ENCODE measurements at regions not wholly inside any gene's neighbourhood (a gene's known extent, or its start where the extent isn't known, plus 50 kb on each side); places are given as distances from the start of the nearest gene placed in this dataset.

- Histone ChIP-seq H3K9ac (ENCODE audit: low read length) (no peak overlapping the region), H3K4me3 (ENCODE audit: low read depth, low read length, poor library complexity, severe bottlenecking) (no peak overlapping the region), H3K27ac (ENCODE audit: low read depth, low read length, poor library complexity, severe bottlenecking) (no peak overlapping the region), H3K4me2 (ENCODE audit: low read length) (no peak overlapping the region), H3K27me3 (ENCODE audit: insufficient read depth, low read length) (no peaks in the 10 kb centered on the region), H3K4me1 (ENCODE audit: insufficient read depth, low read length, severe bottlenecking) (no peaks in the 10 kb centered on the region), H2AFZ (ENCODE audit: low read length) (no peak overlapping the region), H3K9me2 (ENCODE audit: low read depth, low read length) (no peaks in the 10 kb centered on the region), H4K20me1 (ENCODE audit: insufficient read depth, low read length) (no peaks in the 10 kb centered on the region), H3K79me2 (ENCODE audit: insufficient read depth, low read length) (no peaks in the 10 kb centered on the region), H3F3A (ENCODE audit: insufficient read depth, low read length) (no peaks in the 10 kb centered on the region), H3K9me3 (ENCODE audit: low read length) (no peaks in the 10 kb centered on the region), H3K36me3 (ENCODE audit: insufficient read depth, low read length) (no peaks in the 10 kb centered on the region)
- no peak for TF ChIP-seq CTCF (IDR thresholded peaks at IDR 0.05; ENCODE audit: low read length)
Measured at GRCh38 chr10:78429984-78430383, 396.3 kb downstream of the RPS24 start.

GRCh38 chr10:78432583-78432982 lies 398.9 kb downstream of the RPS24 start:
- no peak overlapping the region for H3K4me3 ChIP-seq (ENCODE audit: low read depth, low read length, poor library complexity, severe bottlenecking)
- no peaks in the 10 kb centered on the region for H3K27me3 ChIP-seq (ENCODE audit: insufficient read depth, low read length)
- H2AFZ ChIP-seq (ENCODE audit: low read length), result no peak overlapping the region
- H3K79me2 ChIP-seq (ENCODE audit: insufficient read depth, low read length), result no peaks in the 10 kb centered on the region
- no peaks in the 10 kb centered on the region for H3K9me2 ChIP-seq (ENCODE audit: low read depth, low read length)
- H3K27ac ChIP-seq (ENCODE audit: low read depth, low read length, poor library complexity, severe bottlenecking), result no peak overlapping the region
- no peaks in the 10 kb centered on the region for H3K9me3 ChIP-seq (ENCODE audit: low read length)
- H4K20me1 ChIP-seq (ENCODE audit: insufficient read depth, low read length), result no peaks in the 10 kb centered on the region
- no peaks in the 10 kb centered on the region for H3K36me3 ChIP-seq (ENCODE audit: insufficient read depth, low read length)
- no peak for TF ChIP-seq CTCF (IDR thresholded peaks at IDR 0.05; ENCODE audit: low read length)
- TF ChIP-seq EZH2 (IDR thresholded peaks at IDR 0.05; ENCODE audit: borderline replicate concordance, low read length), result no peak
- H3K4me2 ChIP-seq (ENCODE audit: low read length), result no peak overlapping the region
- no peak overlapping the region for H3K9ac ChIP-seq (ENCODE audit: low read length)
- no peaks in the 10 kb centered on the region for H3K4me1 ChIP-seq (ENCODE audit: insufficient read depth, low read length, severe bottlenecking)
- H3F3A ChIP-seq (ENCODE audit: insufficient read depth, low read length), result no peaks in the 10 kb centered on the region

GRCh38 chr10:78433076-78433595 lies 399.5 kb downstream of the RPS24 start:
- H4K20me1 ChIP-seq (ENCODE audit: insufficient read depth, low read length), result no peaks in the 10 kb centered on the region
- H3K4me1 ChIP-seq (ENCODE audit: insufficient read depth, low read length, severe bottlenecking), result no peaks in the 10 kb centered on the region
- no peak overlapping the region for H3K27ac ChIP-seq (ENCODE audit: low read depth, low read length, poor library complexity, severe bottlenecking)
- H3K9me2 ChIP-seq (ENCODE audit: low read depth, low read length), result no peaks in the 10 kb centered on the region
- no peak overlapping the region for H2AFZ ChIP-seq (ENCODE audit: low read length)
- H3F3A ChIP-seq (ENCODE audit: insufficient read depth, low read length), result no peaks in the 10 kb centered on the region
- H3K4me3 ChIP-seq (ENCODE audit: low read depth, low read length, poor library complexity, severe bottlenecking), result no peak overlapping the region
- H3K36me3 ChIP-seq (ENCODE audit: insufficient read depth, low read length), result no peaks in the 10 kb centered on the region
- no peaks in the 10 kb centered on the region for H3K27me3 ChIP-seq (ENCODE audit: insufficient read depth, low read length)
- no peak for TF ChIP-seq EZH2 (IDR thresholded peaks at IDR 0.05; ENCODE audit: borderline replicate concordance, low read length)
- no peak for TF ChIP-seq CTCF (IDR thresholded peaks at IDR 0.05; ENCODE audit: low read length)
- H3K79me2 ChIP-seq (ENCODE audit: insufficient read depth, low read length), result no peaks in the 10 kb centered on the region
- no peaks in the 10 kb centered on the region for H3K9me3 ChIP-seq (ENCODE audit: low read length)
- no peak overlapping the region for H3K9ac ChIP-seq (ENCODE audit: low read length)
- no peak overlapping the region for H3K4me2 ChIP-seq (ENCODE audit: low read length)
